ENCODE measurements at regions not wholly inside any gene's neighbourhood (a gene's known extent, or its start where the extent isn't known, plus 50 kb on each side); places are given as distances from the start of the nearest gene placed in this dataset.
"Not testable (repeated sequence)": the region's sequence is repeated elsewhere in the genome, so short reads cannot be mapped to it uniquely, and the experiment has no call there.

DNA sequence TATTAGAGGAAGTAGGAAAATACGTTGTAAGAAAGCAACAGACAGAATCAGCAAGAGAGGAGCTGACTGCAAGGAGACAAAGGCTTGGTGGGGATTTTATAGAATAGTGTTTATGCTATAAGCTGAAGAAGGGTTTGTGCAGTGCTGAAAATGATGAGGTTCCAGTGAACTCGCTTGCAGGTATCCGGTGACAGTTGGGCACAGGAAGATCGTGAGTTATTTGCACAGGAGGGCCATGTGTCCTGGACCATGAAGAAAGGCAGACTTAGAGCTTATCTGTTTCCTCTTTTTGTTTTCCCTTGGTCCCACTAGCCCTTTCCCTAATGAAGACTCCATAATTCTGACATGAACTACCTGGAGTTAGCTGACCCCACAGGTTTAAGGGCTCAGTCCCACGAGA is 61.4 kb downstream of the NXNL2 start:
- no peak for DNase-seq

DNA sequence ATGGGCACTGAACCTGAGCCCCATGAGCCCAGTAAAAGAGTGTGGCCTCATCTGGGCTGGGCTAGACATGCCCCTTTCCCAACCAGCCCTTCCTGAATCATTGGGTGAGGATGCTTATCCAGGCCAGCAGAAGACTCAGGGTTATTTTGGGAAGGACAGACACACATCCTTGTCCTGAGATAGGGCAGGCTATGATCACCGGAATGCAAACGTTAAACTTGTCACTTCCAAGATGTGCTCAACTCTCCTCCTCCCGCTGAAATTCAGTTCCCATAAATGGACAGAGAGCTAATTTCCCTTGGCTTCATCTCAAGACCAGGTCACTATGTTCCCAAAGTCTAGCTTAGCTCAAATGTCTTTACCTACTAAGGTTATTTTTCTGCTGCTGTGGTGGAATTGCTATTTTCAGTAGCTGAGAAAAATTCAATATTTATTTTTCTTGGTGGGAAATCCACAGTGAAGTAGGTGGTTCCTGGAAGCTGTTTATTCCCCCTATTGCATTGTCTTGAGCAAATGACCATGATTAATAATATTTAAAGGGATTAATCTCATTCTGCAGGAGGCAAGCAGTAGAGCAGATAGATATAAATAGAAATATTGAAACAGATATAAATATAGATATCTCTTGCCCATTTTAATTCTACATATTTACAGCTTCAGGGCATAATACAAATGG is 70.0 kb downstream of the NXNL2 start:
- DNase-seq = no peak

DNA sequence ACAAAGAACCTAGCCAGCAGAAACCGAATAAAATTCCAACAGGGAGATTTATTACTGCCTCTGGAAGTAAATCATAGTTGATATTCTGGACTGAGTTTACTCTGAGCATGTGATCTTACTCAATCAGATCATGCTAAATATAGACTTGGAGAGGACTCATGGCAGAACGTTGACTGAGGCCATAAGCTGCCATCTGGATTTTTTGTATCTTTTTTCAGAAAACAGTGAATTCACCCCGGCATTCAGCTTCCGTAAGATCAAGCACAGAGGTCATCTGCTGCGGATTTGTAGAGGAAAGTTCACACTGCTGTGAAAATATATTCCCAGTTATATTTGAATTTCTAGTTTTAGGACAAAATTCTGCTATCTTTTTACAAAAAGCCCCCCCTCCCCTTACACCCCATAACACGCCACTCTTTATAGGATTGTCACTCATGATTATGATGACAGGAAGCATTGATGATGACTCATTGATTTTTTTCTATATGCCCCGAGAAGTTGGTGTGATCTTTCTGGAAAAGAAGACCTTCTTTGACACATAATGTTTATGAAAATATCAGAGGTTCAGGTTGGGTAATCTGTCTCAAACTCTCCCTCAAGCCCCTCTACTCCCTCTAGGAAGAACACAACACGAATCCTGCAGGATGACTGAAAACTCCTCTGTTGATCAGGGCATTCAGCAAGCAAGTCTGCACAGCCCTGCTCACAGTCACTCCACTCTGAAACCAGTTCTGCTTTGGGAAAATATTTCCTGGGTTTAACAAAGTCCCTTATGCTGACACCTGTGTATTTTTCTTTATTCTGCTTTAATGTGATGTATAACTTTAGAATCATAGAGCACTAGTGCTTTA is 70.8 kb downstream of the NXNL2 start:
- DNase-seq = no peak

DNA sequence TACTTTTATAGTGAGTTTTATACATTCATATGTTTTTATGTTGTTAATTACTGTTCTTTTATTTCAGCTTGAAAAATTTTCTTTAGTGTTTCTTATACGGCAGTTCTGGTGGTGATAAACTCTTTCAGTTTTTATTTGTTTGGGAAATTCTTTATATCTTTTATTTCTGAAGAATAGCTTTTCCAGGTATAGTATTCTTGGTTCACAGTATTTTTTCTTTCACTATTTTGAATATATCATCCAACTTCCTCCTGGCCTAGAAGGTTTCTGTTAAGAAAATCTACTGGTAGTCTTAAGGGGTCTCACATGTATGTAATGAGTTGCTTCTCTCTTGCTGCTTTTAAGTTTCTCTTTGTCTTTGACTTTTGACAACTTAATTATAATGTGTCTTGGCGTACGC is 79.4 kb downstream of the NXNL2 start:
- DNase-seq = no peak

DNA sequence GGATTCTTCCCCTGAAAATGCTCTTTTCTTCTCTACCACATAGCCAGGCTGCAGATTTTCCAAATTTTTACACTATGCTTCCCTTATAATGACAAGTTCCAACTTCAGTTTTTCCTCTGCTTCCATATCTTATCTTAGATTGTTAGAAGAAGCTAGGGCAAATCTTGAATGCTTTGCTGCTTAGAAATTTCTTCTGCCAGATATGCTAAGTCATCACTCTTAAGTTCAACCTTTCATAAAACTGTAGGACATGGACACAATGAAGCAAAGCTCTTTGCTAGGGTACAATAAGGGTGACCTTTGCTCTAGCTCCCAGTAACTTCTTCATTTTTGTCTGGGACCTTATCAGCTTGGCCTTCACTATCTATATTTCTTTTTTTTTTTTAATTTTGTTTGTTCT is 88.7 kb downstream of the NXNL2 start:
- no peak for DNase-seq

DNA sequence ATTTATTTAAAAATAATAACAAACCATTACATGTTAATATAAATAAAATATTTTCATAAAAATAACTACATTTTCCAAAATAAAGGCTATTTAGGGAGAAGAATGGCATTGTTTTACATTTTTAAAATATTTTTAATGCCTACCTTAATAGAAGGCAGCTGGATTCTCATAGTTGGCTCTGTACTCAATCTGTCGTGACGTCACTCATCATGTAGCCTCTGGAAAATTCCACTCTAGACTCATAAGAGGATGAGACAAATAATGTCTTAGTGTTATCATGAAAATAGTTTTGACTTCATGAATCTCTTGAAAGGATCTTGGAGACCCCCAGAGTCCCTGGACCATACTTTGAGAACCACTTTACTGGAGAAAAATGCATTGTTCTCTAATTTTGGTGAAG is 93.1 kb downstream of the NXNL2 start:
- DNase-seq = no peak

DNA sequence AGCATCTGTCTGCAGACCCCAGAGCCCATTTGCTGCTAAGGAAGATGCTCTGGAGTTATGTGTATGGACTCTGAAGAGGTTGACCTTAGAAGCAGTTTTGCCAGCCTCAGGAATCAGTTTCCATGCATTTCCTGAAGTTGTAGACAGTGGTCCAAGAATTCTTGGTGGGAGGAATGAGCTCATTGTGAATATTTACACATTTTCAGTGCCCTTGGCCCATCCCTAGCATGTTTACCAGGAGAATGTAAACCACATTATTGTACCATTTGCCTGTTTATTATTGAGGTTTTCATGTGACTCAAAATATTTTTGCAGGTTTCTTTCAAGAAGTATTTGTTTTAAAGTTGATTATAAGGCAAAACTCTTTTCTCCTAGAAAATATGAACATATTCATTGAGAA is 93.8 kb downstream of the NXNL2 start:
- DNase-seq = no peak

DNA sequence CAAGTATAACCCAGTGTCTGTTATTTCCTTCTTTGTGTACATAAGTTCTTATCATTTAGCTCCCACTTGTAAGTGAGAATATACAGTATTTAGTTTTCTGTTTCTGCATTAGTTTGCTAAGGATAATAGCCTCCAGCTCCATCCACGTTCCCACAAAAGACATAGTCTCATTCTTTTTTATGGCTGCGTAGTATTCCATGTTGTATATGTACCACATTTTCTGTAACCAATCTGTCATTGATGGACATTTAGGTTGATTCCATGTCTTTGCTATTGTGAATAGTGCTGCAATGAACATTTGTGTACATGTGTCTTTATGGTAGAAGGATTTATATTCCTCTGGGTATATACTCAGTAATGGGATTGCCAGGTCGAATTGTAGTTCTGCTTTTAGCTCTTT is 95.6 kb downstream of the NXNL2 start:
- DNase-seq = not testable (repeated sequence)

DNA sequence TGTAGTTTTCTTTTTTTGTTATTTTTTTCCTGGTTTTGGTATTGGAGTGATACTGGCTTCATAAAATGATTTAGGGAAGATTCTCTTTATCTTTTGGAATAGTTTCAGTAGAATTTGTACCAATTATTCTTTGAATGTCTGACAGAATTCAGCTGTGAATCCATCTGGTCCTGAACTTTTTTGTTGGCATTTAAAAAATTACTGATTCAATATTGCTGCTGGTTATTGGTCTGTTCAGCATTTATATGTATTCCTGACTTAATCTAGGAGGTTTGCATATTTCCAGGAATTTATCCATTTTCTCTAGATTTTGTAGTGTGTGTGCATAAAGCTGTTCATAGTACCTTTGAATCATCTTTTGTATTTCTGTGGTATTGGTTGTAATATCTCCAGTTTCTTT is 100.2 kb downstream of the NXNL2 start:
- no peak for DNase-seq

DNA sequence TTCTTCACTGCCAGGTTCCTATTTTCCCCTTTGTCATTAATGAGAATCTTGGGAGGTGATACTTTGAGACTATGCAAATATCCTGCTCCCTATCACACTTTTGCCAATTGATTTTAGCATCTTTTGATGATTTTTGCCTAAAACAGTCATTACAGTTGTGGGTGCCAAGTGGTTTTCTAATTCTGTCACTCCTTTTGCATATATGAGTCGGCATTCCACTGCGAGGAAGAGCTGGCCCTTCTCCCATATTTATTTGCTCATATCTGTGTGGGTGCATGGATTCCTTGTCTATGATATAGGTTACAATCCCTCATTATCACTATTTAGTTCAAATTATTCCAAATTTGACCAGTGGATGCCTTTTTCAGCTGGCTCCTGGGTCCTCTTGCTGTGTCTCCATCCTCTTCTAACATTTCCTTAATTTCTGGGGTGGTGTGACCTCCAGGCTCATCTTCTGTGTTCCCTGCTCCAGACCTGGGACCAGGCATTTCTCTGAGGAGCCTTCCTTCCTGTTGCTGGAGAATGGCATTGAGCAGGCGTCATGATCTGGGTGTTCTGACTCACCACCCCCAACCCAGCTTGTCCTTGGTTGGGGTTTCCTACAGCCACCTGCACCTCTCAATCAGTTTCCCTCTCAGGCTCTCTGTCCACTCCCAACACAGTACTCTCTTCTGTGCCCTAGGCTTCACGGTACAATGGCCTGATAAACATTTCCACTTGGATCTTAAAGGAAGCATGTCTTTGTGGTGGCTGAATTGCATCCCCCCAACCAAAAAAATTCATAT is 106.7 kb downstream of the NXNL2 start:
- no peak for DNase-seq

DNA sequence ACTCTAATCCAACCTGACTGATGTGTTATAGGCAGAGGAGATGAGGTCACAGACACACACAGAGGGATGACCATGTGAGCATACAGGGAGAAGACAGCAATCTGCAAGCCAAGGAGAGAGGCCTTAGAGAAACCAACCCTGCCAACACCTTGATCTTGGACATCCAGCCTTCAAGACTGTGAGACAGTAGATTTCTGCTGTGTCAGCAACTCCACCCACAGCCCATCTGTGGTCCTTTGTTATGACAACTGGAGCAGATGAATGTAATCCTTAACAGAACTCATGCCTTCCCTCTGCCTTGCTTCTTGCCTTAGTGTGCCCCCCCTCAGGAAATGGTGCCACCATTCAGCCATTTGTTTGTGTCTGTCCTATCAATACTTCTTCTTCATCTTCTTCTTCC is 107.4 kb downstream of the NXNL2 start:
- no peak for DNase-seq

DNA sequence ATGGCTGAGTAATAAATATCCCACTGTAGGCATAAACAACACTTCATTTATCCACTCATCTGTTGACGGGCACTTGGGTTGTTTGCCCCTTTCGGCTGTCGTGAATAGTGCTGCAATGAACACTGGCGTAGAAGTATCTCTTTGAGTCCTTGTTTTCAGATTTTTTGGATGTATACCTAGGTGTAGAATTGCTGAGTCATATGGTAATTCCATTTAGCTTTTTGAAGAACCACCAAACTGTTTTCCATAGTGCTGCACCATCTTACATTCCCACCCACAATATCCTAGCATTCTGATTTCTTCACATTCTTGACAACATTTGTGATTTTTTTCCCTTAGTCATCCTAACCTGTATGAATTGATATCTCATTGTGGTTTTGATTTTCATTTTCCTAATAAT is 109.0 kb downstream of the NXNL2 start:
- no peak for DNase-seq

DNA sequence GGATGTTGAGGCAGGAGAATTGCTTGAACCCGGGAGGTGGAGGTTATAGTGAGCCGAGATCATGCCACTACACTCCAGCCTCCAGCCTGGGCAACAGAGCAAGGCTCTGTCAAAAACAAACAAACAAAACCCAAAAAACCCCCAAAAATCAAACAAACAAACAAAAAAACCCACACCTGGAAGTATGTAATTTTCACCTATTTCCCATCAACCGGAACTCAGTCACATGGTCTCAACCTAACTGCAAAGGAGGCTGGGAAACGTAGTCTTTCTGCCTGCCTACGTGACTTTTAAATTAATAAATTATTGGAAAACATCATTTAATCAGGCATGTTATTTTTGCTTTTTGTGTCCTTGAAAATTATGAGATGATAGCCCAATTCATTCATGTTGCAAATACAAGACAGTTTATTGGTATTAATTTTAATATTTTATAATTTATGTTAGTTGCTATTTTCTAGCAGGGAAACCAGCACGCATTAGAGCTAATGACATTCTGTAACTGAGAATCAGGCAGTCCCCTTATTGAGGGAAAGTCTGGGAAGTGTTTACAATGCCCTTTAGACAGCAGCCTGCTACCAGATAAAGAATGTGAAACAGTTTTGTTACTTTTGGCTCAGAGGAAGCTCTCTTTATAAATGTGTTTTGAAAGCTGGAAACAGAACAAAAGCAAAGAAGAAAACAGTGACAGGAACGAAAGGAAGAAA is 110.3 kb downstream of the NXNL2 start:
- DNase-seq = no peak

DNA sequence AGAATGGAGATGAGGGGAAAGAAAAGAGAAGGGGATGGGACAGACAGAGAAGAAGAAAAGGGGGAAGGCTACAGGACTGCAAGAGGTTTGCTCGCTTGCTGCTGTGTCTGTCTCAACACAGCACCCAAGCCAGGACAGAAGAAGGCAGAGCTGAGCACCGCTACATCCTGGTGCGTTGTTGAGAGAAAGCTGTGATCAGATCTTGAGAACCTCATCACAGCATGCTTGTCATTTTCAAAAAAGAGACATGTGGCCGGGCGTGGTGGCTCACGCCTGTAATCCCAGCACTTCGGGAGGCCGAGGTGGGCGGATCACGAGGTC is 110.9 kb downstream of the NXNL2 start:
- DNase-seq = no peak

DNA sequence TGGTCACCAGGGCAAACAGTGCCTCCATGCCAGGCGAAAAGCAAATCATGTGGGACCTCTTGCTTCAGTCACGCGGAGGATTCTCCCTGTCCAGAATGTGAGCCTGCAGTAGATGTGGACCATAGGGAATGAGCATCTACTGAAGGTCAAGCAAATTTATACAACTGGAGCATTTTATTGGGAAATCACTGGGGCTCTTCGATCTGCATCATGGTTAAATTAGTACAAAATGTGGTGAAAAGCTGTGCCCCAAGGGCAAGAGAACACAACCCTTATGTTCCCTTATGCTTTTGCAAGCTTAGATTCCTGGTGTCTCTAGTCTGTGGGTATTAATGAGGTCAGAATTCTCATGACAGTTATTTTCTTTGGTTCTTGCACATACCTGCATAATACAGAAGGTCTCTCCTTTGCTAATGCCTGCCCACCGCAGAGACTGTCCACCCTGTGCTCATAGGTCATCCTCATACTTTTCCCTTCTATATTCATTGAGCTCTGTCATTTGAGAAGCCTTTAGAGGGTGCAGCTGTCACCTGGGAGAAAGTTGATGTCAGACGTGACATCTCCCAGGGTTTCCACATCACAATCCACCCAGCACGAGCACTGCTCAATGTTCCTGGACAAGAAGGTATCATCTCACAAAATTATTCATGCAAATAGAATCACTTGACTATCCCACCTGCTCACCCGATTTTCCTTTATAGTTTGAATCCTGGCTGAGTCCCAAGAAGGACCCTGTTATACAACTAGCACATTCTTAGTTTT is 111.7 kb downstream of the NXNL2 start:
- no peak for DNase-seq

DNA sequence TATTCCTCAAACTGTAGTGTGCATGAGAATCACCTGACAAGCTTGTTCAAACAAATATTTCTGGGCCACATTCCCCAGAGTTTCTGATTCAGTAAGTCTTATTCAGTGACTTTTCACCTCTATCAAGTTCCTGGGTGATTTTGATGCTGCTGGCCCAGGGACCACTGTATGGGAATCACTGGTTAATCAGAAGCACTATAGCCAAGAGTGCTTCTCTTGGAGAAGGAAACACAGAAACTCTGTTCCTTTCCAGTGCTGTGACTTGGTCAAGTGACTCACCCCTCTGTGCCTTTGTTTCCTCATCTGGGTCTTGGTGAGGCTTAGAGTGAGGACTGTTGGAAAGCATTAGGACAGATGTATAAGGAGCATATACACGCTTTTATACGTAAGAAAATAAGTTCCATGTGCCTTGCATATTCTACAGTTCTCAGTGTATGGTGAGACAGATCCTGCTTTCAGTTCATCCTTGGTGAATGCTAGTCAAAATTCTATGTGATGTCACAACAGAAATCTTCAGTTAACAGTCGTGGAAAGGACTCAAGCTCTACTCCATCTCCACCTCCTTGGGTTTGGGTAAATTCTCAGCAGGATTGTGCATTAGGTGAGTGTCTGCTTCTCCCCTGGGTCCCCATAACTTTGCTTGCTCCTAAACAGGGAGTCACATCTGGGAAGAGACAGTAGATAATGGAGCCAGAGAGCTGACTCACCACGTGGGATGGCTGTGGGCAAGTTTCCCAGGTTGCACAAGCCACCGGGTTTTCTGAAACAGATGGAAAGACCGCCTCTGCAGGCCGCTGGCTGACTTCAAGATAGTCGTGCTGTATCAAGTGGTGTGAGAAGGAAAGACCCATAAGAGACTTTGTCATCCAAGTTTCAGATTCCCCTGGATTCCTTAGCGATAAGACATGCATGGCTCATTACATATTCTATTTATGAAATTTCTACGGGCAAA is 117.0 kb downstream of the NXNL2 start:
- no peak for DNase-seq

DNA sequence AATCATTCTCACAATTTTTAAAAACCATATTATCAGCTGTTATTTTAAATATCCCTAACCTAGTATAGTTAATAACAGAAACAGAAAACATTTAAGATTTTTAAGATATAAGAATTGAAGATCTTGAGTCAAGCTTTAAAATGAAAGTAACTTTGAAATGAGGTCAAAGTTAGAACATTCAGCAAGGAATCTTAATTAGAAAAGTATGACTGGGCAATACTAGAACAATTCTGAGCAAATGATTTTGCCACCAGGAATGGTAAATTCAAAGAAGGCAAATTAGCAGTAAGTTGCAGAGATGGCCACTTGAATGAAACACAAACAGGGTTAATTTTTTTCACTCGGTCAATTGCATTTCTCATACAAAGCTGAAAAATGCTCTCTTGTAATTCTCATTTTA is 117.9 kb downstream of the NXNL2 start:
- no peak for DNase-seq

DNA sequence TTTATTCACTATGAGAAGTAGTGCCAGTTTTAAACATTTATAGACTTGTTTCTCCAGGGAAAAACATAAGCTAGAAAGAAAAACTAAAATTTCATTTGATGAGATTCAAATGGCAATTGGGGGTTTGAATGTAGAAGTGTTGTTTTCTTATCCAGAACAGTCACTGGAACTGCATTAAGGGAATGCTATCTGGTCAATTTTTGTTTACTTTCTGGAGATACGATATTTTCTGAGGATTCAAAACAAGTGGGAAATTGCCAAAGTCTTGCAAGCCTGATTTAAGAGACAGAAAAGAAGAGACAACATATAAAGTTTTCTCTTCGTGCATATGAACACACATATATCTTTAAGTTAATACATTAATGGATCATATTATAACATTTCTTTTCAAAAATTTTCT is 118.4 kb downstream of the NXNL2 start:
- no peak for DNase-seq

DNA sequence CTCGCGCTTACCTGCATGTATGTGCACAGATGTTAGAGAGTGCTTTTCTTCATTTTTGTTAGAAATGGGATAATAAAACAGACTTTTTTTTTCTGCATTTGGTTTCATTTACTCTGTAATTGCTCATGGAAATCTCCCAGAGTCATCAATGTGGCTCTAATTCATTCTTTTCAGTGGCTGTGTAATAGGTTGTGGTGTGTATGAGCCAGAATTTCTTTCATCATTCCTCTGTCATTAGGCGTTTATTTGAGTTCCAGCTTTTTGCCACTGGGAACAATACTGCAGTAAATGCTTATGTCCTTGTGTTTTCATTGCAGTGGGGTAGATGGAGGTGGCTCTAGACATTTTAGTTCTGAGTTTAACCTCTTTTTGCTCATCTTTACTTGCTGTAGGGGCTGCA is 118.9 kb downstream of the NXNL2 start:
- no peak for DNase-seq

DNA sequence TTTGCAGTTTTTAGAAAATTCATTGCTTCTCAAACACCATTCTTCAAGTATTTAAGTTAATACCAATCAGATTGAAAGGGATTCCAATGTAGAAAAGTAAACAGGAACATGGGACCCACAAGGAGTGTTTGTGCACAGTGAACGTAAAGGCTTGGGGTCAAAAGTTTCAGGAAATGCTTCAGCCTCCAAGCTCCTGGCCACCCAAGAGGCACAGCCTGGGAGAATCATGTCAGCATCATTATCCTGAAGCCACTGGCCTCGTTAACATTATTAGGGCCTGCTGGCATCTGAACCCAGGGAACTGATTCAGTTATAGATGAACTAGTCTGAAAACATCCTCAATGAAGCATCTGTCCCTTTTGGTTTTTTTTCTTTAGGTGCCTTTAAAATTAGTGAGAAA is 122.9 kb downstream of the NXNL2 start:
- DNase-seq = no peak

DNA sequence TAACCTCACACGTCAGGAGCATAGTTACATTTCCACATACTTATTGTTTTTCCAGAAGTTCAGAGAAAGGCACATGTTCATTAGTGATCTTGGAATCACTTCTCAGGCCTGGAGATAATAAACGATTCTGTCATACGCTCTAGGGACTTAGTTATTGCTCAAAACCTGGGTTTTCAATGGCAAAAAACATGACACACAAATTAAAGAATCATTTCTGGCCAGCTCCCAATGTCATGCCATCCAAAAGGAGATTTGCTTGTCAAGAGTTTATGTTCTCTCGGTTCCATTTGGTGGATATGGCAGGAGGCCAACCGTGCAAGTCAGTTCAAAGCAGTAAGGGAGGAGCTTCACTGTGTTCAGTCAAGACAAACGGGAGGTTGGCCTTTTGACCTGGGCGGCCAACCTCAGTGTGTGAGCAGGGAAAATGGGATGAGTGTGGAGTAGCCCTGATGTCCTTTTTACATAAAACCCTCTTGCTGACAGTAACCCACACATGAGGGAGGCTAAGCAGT is 123.4 kb downstream of the NXNL2 start:
- no peak for DNase-seq
